DMS114 treated with DMSO at 0.1 percent for 48 hours (cell line): ENCODE measurements at regions not wholly inside any gene's neighbourhood (a gene's known extent, or its start where the extent isn't known, plus 50 kb on each side); places are given as distances from the start of the nearest gene placed in this dataset.
"Not testable (repeated sequence)": the region's sequence is repeated elsewhere in the genome, so short reads cannot be mapped to it uniquely, and the experiment has no call there.

Experiments
- DNase-seq: peaks from one replicate; lab custom pipeline; 2025; ENCODE audit not compliant: unreplicated experiment; lab: John Stamatoyannopoulos, UW

DNA sequence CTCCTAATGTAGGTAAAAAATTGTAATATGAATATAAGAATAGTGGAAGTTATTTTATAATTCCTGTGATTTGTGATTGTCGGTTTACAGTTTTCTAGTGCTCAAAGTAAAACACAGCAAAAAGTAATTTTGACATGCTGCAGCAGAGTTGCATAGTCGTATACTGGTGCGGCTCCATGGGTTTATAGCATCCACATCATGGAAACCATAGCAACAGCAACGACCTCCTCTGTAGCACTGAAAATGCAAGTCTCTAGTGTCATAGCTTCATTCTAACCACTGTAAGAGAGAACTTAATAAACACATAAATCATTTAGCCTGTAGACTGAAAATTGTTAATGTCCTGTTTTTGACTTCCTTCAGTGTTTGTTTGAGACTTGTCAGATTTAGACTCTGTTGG, 574.3 kb downstream of the KCNH5 start:
- no peak for DNase-seq

DNA sequence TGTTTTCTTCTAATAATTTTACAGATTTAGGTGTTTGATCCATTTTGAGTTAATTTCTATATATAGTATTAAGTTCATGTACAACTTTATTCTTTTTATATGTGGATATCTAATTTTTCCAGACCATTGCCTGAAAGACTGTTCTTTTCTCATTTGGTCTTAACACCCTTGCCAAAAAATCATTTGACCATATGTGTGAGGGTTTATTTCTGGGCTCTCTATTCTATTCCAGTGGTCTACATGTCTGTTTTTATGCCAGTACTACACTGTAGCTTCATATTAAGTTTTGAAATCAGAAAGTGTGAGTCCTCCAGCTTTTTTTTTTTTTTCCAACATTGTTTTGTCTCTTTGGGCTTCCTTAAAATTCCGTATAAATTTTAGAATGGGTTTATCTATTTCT, 554.1 kb downstream of the KCNH5 start:
- DNase-seq: no peak

DNA sequence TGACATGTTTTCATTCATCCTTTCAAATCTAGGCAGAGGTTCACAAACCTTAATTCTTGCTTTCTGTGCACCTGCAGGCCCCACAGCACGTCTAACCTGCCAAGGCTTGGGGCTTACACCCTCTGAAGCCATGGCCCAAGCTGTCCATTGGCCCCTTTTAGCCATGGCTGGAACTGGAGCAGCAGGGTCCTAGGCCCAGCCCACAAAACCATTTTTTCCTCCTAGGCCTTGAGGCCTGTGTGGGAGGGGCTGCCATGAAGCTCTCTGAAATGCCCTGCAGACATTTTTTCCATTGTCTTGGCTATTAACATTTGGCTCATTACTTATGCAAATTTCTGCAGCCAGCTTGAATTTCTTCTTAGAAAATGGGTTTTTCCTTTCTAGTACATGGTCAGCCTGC, 547.5 kb downstream of the KCNH5 start:
- no peak for DNase-seq

- no peak for DNase-seq
Measured at GRCh38 chr14:62501021-62501750, 544.1 kb downstream of the KCNH5 start.

GRCh38 chr14:62505045-62505444, 540.2 kb downstream of the KCNH5 start:
- DNase-seq: no peak

DNA sequence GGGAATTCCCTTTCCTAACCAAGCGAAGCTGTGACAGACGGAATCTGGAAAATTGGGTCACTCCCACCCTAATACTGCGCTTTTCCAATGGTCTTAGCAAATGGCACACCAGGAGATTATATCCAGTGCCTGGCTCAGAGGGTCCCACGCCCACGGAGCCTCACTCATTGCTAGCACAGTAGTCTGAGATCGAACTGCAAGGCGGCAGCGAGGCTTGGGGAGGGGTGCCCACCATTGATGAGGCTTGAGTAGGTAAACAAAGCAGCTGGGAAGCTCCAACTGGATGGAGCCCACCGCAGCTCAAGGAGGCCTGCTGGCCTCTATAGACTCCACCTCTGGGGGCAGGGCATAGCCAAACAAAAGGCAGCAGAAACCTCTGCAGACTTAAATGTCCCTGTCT, 523.9 kb downstream of the KCNH5 start:
- not testable (repeated sequence) for DNase-seq

- DNase-seq: no peak
Measured at GRCh38 chr14:62528296-62528695, 517.0 kb downstream of the KCNH5 start.

- no peak for DNase-seq
Measured at GRCh38 chr14:62532181-62532580, 513.1 kb downstream of the KCNH5 start.

DNA sequence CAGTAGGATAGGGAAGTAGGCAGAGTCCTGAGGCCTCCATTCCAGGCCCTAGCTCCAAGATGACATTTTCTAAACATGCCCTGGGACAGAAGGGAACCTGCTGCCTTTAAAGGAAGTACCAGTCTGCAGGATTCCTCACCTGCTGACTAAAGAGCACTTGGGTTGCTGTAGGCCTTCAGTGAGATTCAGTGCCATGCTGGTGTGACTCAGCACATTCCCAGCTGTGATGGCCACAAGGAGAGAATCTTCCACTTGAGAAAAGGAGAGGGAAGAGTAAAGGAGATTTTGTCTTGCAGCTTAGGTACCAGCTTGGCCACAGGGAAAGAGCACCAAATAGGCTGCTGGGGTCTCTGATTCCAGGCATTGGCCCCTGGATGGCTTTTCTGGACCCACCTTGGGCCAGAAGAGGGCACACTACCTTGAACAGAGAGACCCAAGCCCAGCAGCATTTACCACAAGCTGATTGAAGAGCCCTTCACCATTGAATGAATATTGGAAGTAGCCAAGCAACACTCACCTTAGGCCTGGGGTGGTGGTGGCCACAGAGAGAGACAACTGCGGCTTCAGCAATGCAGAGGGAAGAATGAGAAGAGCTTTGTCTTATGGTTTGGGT, 498.3 kb downstream of the KCNH5 start:
- no peak for DNase-seq

DNA sequence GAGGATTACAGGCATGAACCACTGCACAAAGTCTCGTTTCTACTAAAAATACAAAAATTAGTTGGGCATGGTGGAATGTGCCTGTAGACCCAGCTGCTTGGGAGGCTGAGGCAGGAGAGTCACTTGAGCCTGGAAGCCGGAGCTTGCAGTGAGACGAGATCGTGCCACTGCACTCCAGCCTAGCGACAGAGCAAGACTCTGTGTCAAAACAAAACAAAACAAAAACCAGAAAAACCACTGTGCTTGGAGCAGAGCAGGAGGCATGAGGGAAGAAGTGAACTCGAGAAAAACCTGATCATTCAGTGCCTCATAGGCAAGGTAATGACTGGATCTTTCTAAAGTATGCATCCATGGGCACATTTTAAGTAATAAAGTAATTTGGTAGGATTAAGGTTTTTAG, 487.8 kb downstream of the KCNH5 start:
- no peak for DNase-seq

GRCh38 chr14:62558451-62558850, 486.8 kb downstream of the KCNH5 start:
- DNase-seq: no peak

DNA sequence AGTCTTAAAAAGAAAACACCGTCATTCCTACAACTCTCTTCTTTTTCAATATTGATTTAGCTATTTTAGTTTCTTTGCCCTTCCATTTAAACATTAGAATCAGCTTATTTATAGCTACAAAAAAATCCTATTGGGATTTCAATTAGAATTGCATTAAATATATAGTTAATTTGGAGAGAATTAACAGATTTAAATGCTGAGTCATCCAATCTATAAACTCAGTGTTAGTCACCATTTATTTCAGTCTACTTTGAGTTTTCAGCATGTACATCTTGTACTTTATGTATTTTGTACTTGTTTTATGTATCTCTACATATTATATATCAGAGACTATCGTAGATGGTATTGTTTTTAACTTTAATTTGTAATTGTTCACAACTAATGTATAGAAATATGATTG, 460.0 kb downstream of the KCNH5 start:
- no peak for DNase-seq

GRCh38 chr14:62592877-62593276, 452.4 kb downstream of the KCNH5 start:
- no peak for DNase-seq

DNA sequence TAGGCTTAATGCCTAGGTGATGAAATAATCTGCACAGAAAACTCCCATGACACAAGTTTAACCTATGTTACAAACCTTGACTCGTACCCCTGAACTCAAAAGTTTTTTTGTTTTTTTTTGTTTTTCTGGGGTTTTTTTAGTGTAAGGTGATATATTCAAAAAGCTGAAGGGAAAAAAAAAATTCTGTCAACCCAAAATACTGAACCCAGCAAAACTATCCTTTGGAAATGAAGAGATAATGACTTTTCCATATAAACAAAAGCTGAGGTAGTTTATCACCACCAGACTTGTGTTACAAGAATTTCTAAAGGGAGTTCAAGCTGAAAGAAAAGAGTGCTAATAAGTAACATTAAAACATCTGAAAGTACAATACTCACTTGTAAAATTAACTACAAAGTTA, 448.1 kb downstream of the KCNH5 start:
- DNase-seq: no peak

DNA sequence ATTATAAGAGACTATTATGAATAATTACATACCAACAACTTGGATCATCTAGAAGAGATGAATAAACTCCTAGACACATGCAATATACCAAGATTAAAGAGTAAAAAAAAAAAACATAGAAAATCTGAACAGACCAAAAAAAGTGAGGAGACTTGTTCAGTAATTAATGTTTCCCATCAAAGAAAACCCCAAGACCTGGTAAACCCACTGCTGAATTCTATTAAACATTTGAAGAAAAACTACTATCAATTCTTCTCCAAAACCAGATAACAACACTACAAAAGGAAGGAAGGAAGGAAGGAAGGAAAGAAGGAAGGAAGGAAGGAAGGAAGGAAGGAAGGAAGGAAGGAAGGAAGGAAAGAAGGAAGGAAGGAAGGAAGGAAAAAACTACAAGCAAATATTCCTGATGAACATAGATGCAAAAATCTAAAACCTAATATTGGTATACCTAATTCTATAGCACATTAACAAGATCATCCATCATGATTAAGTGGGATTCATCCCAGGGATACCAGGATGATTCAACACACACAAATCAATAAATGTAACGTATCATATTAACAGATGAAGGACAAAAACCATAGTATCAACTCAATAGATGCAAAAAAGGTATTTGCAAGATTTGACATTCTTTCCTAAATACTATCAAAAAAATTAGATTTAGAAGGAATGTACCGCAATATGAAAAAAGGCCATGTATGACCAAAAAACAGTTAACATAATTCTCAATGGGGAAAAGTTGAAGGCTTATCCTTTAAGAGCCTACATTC, 445.5 kb downstream of the KCNH5 start:
- no peak for DNase-seq

- DNase-seq: no peak
Measured at GRCh38 chr14:62602712-62603111, 442.5 kb downstream of the KCNH5 start.

DNA sequence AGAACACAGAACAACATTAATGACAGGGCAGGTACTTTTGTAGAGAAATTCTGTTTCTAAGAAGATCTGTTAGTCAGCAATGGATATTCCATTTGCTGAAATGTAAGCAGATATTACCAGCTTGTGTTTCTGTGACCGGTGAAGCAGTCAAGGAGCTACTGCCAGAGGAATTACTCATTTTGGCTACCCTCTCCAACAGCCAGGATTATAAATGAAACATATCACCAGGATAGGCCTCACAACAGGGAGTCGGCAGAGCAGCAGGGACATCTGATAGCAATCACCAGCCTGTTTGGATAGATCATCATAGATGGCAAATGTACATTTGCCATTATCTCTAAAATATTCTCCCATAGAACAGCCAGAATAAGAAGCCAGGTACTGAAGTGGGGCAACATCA, 440.7 kb downstream of the KCNH5 start:
- DNase-seq: no peak

DNA sequence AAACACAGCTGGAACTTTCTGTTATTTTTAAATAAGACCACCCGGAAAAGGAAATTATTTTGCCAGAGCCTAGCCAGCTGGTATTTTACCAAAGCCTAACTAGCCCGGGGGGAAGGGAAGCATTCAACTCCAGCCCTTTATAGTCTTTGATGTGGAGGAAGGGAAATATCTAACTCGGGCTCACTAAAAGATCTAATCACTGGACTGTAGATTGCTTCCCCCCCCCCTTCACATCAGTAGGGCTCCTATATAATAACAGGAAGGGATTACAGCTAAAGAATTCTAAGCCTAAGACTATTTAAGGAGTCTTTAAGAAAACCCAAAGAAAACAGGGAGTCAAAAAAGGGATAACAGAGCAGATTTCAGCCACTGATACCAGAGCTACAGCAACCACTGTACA, 431.1 kb downstream of the KCNH5 start:
- DNase-seq: no peak

- no peak for DNase-seq
Measured at GRCh38 chr14:62616668-62617067, 428.6 kb downstream of the KCNH5 start.

- no peak for DNase-seq
Measured at GRCh38 chr14:62626416-62626815, 418.8 kb downstream of the KCNH5 start.

DNA sequence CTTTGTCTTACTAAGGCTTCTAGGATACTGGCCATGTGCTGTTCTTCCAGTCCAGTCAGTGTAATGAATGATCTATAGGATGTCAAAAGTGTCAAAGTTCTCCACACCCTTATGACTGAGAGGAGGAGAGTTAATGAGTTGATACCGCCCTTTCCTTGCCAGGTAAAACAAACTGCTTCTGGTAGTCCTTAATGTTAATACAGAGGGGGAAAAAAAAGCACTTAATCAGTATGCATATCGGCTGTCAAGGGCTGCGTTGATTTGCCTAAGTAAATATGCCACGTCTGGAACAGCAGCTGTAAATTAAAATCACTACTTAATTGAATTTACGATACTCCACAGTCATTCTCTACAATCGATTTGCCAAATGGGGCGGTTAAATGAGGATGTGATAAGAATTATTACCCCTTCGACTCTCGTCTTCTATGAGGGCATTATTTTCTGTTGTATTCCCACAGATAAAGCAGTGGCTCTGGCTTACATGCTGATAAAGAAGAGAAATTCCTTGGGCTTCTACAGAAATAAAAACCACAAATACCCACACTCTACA, 416.0 kb downstream of the KCNH5 start:
- DNase-seq: no peak

GRCh38 chr14:62631176-62631575, 414.1 kb downstream of the KCNH5 start:
- DNase-seq: no peak
